ENCODE measurements at regions not wholly inside any gene's neighbourhood (a gene's known extent, or its start where the extent isn't known, plus 50 kb on each side); places are given as distances from the start of the nearest gene placed in this dataset.

DNA sequence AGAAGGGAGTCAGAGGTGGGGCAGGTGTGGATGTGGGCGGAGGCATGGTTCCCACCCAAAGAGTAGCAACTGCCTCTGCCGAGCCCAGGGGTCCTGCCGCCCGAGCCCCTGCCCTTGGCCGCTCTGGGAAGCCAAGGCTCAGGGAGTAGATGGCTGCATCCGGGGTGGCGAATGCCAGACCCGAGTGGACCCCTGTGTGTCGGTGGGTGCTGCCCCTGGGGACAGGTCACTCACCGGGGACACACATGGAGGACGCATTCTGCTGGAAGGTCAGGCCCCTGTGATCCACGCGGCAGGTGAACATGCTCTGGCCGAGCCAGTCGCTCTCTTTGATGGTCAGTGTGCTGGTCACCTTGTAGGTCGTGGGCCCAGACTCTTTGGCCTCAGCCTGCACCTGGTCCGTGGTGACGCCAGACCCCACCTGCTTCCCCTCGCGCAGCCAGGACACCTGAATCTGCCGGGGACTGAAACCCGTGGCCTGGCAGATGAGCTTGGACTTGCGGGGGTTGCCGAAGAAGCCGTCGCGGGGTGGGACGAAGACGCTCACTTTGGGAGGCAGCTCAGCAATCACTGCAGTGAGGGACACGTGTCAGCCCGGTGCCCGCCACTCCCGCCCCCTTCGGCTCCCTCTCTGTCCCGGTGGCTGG, 329.0 kb downstream of the TMEM121 start:
- TF ChIP-seq, protein P1, sequence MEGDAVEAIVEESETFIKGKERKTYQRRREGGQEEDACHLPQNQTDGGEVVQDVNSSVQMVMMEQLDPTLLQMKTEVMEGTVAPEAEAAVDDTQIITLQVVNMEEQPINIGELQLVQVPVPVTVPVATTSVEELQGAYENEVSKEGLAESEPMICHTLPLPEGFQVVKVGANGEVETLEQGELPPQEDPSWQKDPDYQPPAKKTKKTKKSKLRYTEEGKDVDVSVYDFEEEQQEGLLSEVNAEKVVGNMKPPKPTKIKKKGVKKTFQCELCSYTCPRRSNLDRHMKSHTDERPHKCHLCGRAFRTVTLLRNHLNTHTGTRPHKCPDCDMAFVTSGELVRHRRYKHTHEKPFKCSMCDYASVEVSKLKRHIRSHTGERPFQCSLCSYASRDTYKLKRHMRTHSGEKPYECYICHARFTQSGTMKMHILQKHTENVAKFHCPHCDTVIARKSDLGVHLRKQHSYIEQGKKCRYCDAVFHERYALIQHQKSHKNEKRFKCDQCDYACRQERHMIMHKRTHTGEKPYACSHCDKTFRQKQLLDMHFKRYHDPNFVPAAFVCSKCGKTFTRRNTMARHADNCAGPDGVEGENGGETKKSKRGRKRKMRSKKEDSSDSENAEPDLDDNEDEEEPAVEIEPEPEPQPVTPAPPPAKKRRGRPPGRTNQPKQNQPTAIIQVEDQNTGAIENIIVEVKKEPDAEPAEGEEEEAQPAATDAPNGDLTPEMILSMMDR (IDR thresholded peaks at IDR 0.05) = no peak
- no peak for TF ChIP-seq EZH2 (IDR thresholded peaks at IDR 0.05; ENCODE audit: borderline replicate concordance, insufficient read depth, low read depth, low read length, poor library complexity, severe bottlenecking)
